CD4-positive, alpha-beta T cell treated with Interleukin-6 at 100 ng/mL for 8 hours (primary cell): ENCODE measurements at regions not wholly inside any gene's neighbourhood (a gene's known extent, or its start where the extent isn't known, plus 50 kb on each side); places are given as distances from the start of the nearest gene placed in this dataset.

Source experiments
- DNase-seq: peaks from one replicate; pipeline ENCODE4 v3.0.0-alpha.2; 2020; ENCODE audit warnings: mixed read lengths, low spot score

GRCh38 chr10:118835682-118836326 lies 81.0 kb upstream of the CACUL1 start:
- no peak for DNase-seq

- DNase-seq, result no peak
These were observed 83.6 kb upstream of the CACUL1 start for GRCh38 chr10:118838364-118838763.

GRCh38 chr10:118839348-118839747 lies 84.6 kb upstream of the CACUL1 start:
- no peak for DNase-seq

- DNase-seq, result no peak
These were observed 85.5 kb upstream of the CACUL1 start for GRCh38 chr10:118840071-118840775.

- DNase-seq, result no peak
These were observed 86.2 kb upstream of the CACUL1 start for GRCh38 chr10:118840776-118841468.

- no peak for DNase-seq
These were observed 87.3 kb upstream of the CACUL1 start for GRCh38 chr10:118841881-118842605.

GRCh38 chr10:118842843-118843624 lies 88.3 kb upstream of the CACUL1 start:
- DNase-seq, result no peak

- DNase-seq, result no peak
These were observed 89.0 kb upstream of the CACUL1 start for GRCh38 chr10:118843647-118844265.

GRCh38 chr10:118844731-118845521 lies 90.2 kb upstream of the CACUL1 start:
- DNase-seq, result no peak

GRCh38 chr10:118845776-118846175 lies 91.0 kb upstream of the CACUL1 start:
- DNase-seq, result no peak

- DNase-seq, result peak; percentile 28
These were observed 95.8 kb upstream of the CACUL1 start for GRCh38 chr10:118850418-118851061.

GRCh38 chr10:118851062-118852035 lies 96.6 kb upstream of the CACUL1 start:
- DNase-seq, result no peak

GRCh38 chr10:118853916-118854315 lies 99.1 kb upstream of the CACUL1 start:
- no peak for DNase-seq

GRCh38 chr10:118856106-118856505 lies 101.3 kb upstream of the CACUL1 start:
- no peak for DNase-seq

GRCh38 chr10:118865998-118866693 lies 111.4 kb upstream of the CACUL1 start:
- DNase-seq, result no peak

GRCh38 chr10:118867768-118868167 lies 113.0 kb upstream of the CACUL1 start:
- DNase-seq, result no peak

- no peak for DNase-seq
These were observed 113.8 kb upstream of the CACUL1 start for GRCh38 chr10:118868589-118868988.
